Stomach (tissue), 8 donors: ENCODE measurements at regions not wholly inside any gene's neighbourhood (a gene's known extent, or its start where the extent isn't known, plus 50 kb on each side); places are given as distances from the start of the nearest gene placed in this dataset.
A peak's percentile ranks its signal among the peaks of the same experiment; 100 is the strongest.

Experiments
- DNase-seq, 2 donors: peaks; one replicate each; pipeline versions ENCODE4 v3.0.0 to v3.0.0-alpha.2; 2013 to 2019
- H3K27ac ChIP-seq, 5 donors: fragments of 200-600 bp in 4 of 5; sonication (generic) in 4 of 5; one replicate each; pipeline ENCODE4 v1.5.1; 2013 to 2019; ENCODE audit warnings: mild to moderate bottlenecking in 1 of 5, moderate library complexity in 1 of 5
- H3K27me3 ChIP-seq, 3 donors: fragments of 200-600 bp; sonication (generic); one replicate each; pipeline ENCODE4 v1.5.1; 2017 to 2019; ENCODE audit warnings: mixed run types in 1 of 3
- H3K36me3 ChIP-seq, 4 donors: fragments of 200-600 bp; sonication (generic); 1 replicate in 3 of 4; 2 replicates in 1 of 4; pipeline ENCODE4 v1.5.1; 2016 to 2019
- H3K4me1 ChIP-seq, 4 donors: fragments of 200-600 bp; sonication (generic); one replicate each; pipeline ENCODE4 v1.5.1; 2016 to 2019
- H3K4me3 ChIP-seq, 4 donors: fragments of 200-600 bp; sonication (generic) in 3 of 4; one replicate each; pipeline ENCODE4 v1.5.1; 2016 to 2019; ENCODE audit warnings: mild to moderate bottlenecking in 1 of 4
- H3K9me3 ChIP-seq, 4 donors: fragments of 200-600 bp; sonication (generic); one replicate each; pipeline ENCODE4 v1.5.1; 2016 to 2019
- CTCF ChIP-seq, 7 experiments: fragments of 450-650 bp in 4 of 7; fragments of 200-600 bp in 3 of 7; sonication (generic) in 3 of 7; IDR thresholded peaks; one replicate each; pipeline ENCODE4 v1.5.1; 2016 to 2019; ENCODE audit warnings: antibody characterized with exemption in 7 of 7, control low read depth in 2 of 7, mild to moderate bottlenecking in 1 of 7
- EP300 ChIP-seq: sonication (generic); formaldehyde crosslinking; IDR thresholded peaks from one replicate; pipeline ENCODE4 v1.6.1; 2017; ENCODE audit warnings: antibody characterized with exemption
- POLR2A ChIP-seq, 4 donors: fragments of 450-650 bp; IDR thresholded peaks; one replicate each; pipeline ENCODE4 v1.6.1; 2016; ENCODE audit warnings: antibody characterized with exemption in 4 of 4, control low read depth in 2 of 4, mild to moderate bottlenecking in 1 of 4, moderate library complexity in 1 of 4
- POLR2AphosphoS5 ChIP-seq, 3 donors: sonication (generic); formaldehyde crosslinking; IDR thresholded peaks; one replicate each; pipeline ENCODE4 v1.6.1; 2016; ENCODE audit warnings: antibody characterized with exemption in 3 of 3
- WGBS, 5 donors: extraction: QIAGEN DNeasy Blood & Tissue Kit in 3 of 5; methylation state at CpG; one replicate each; pipeline versions ENCODE4 v1.1.5 to v1.1.7; 2013 to 2018; 5-methylcytosine and 5-hydroxymethylcytosine counted together
- intact Hi-C: fragments of 100-400 bp; cut with DNase I; formaldehyde crosslinking; loops from one replicate; pipeline ENCODE4 v1.15.1; 2023; ENCODE audit warnings: low total_unique reads
- donor health status: healthy with polysubstance abuse.
- donor health status: Bipolar disorder and iron deficiency.
- donor health status: healthy.

DNA sequence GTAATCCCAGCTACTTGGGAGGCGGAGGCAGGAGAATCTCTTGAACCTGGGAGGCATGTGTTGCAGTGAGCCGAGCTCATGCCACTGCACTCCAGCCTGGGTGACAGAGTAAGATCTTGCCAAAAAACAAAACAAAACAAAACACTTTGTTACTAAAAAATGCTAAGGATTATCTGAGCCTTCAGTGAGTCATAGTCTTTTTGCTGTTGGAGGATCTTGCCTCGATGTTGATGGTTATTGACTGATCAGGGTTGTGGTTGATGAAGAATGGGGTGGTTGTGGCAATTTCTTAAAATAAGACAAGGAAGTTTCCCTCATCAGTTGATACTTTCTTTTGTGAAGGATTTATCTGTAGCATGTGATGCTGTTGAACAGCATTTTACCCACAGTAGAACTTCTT, 196.8 kb upstream of the HDDC2 start:
- WGBS, 5 donors = 77 to 92% (median 87%) methylated on average over 3 of the region's 3 CpGs
- intact Hi-C loops = no loop called here
- DNase-seq = no peak
- H3K4me3 ChIP-seq = no peak overlapping the region
- TF ChIP-seq POLR2A (IDR thresholded peaks at IDR 0.05) = no peak
- TF ChIP-seq POLR2AphosphoS5 (IDR thresholded peaks at IDR 0.05) = no peak
- no peak for TF ChIP-seq CTCF (IDR thresholded peaks at IDR 0.05)
- no peak for TF ChIP-seq EP300
- H3K9me3 ChIP-seq = no peaks in the 10 kb centered on the region
- no peaks in the 10 kb centered on the region for H3K4me1 ChIP-seq
- no peaks in the 10 kb centered on the region for H3K27me3 ChIP-seq
- H3K27ac ChIP-seq = no peak overlapping the region
- no peaks in the 10 kb centered on the region for H3K36me3 ChIP-seq

DNA sequence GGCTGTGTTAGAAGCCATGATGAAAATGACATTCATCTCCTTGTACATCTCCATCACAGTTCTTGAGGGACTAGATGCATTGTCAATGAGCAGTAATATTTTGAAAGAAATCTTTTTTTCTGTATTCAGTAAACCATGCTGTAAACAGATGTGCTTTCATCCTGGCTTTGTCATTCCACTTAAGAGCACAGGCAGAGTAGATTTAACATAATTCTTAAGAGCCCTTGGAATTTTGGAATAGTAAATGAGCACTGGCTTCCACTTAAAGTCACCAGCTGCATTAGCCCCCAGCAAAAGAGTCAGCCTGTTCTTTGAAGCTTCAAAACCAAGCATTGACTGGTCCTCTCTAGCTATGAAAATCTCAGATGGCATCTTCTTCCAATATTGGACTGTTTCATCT, 197.8 kb upstream of the HDDC2 start:
- intact Hi-C loops = no loop called here
- Histone ChIP-seq H3K9me3 (no peaks in the 10 kb centered on the region), H3K4me3 (no peak overlapping the region), H3K36me3 (no peaks in the 10 kb centered on the region), H3K4me1 (no peaks in the 10 kb centered on the region), H3K27ac (no peak overlapping the region), H3K27me3 (no peaks in the 10 kb centered on the region)
- no peak for DNase-seq
- TF ChIP-seq CTCF (IDR thresholded peaks at IDR 0.05) = no peak
- no peak for TF ChIP-seq POLR2AphosphoS5 (IDR thresholded peaks at IDR 0.05)
- no peak for TF ChIP-seq POLR2A (IDR thresholded peaks at IDR 0.05)
- TF ChIP-seq EP300 = no peak

DNA sequence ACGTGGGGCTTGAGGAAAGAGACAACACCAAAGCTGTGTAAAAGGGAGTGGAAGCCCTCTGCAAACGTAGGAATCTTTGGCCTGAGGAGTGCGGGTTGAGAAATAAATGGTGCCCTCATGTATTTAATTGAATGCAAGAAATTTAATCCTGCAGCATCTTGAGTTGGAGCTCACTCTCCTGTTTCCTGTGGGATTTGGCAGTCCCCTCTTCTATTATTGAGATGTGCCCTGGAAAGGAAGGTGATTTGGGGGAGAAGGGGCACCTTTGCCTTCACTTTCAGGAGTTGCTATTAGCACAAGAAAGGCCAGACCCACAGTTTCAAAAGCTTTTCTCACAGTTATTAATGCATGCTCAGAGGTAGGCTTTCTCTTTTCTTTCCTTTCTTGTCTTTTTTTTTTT, 201.4 kb upstream of the HDDC2 start:
- Histone ChIP-seq H3K27me3 (no peaks in the 10 kb centered on the region), H3K9me3 (no peaks in the 10 kb centered on the region), H3K4me1 (no peaks in the 10 kb centered on the region), H3K27ac (no peak overlapping the region), H3K4me3 (no peak overlapping the region), H3K36me3 (no peaks in the 10 kb centered on the region)
- TF ChIP-seq POLR2A (IDR thresholded peaks at IDR 0.05) = no peak
- no peak for TF ChIP-seq CTCF (IDR thresholded peaks at IDR 0.05)
- TF ChIP-seq POLR2AphosphoS5 (IDR thresholded peaks at IDR 0.05) = no peak
- TF ChIP-seq EP300 = no peak
- 62 to 68% (median 66%) methylated on average over 3 of the region's 3 CpGs for WGBS, 5 donors
- intact Hi-C loops = no loop called here
- no peak for DNase-seq

GRCh38 chr6:125507987-125508655, 206.4 kb upstream of the HDDC2 start:
- Histone ChIP-seq H3K36me3 (no peaks in the 10 kb centered on the region), H3K27me3 (no peaks in the 10 kb centered on the region), H3K4me1 (no peaks in the 10 kb centered on the region), H3K27ac (no peak overlapping the region), H3K9me3 (no peaks in the 10 kb centered on the region), H3K4me3 (no peak overlapping the region)
- DNase-seq = peak in 1 of 2 donors; percentile 54
- 41 to 58% (median 45%) methylated on average over 4 of the region's 4 CpGs for WGBS, 5 donors
- intact Hi-C loops = no loop called here
- TF ChIP-seq POLR2A (IDR thresholded peaks at IDR 0.05) (no peak), EP300 (no peak)

DNA sequence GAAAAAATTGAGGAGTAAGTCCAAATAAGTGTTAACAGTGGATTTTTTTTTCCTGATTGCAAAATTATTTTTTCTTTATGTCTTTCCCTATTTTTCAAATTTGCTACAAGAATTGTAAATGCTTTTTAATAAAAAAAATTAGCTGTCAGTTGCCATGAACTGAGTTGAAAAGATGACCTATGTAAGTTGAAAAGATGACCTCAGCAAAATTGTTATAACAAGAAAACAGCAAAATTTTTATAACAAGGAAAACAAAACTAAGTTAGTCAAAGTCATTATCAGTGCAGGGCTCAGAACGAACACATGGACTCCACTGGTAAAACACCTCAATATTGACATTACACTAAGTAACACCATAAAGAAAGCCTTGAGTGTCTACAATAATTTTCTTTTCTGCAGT, 207.0 kb upstream of the HDDC2 start:
- Histone ChIP-seq H3K36me3 (no peaks in the 10 kb centered on the region), H3K27ac (no peak overlapping the region), H3K4me3 (no peak overlapping the region), H3K4me1 (no peaks in the 10 kb centered on the region), H3K27me3 (no peaks in the 10 kb centered on the region), H3K9me3 (no peaks in the 10 kb centered on the region)
- DNase-seq = no peak
- WGBS, 5 donors = 17 to 47% (median 40%) methylated on average over 1 of the region's 1 CpG
- TF ChIP-seq CTCF (IDR thresholded peaks at IDR 0.05) (no peak), POLR2AphosphoS5 (IDR thresholded peaks at IDR 0.05) (no peak), POLR2A (IDR thresholded peaks at IDR 0.05) (no peak), EP300 (no peak)
- intact Hi-C loops = no loop called here
